Natural killer cell (primary cell): ENCODE measurements at regions not wholly inside any gene's neighbourhood (a gene's known extent, or its start where the extent isn't known, plus 50 kb on each side); places are given as distances from the start of the nearest gene placed in this dataset.

Experiments
- ATAC-seq, 3 donors: fragments of 150-1000 bp in 2 of 3; fragments of 200-7000 bp in 1 of 3; cut with Tn5 transposase; 1 replicate in 1 of 3; 2 replicates in 2 of 3; pipeline ENCODE4 v1.10.0; 2021; ENCODE audit warnings: mild to moderate bottlenecking in 2 of 3, moderate library complexity in 2 of 3
- DNase-seq, 2 donors: peaks; one replicate each; pipeline versions ENCODE4 v3.0.0 to v3.0.0-alpha.2; 2013 to 2021; ENCODE audit warnings: mixed read lengths in 1 of 2
- H3K27ac ChIP-seq: one replicate; pipeline ENCODE4 v1.5.1; 2013; ENCODE audit warnings: mild to moderate bottlenecking, low read length
- H3K27me3 ChIP-seq: one replicate; pipeline ENCODE4 v1.6.1; 2013; ENCODE audit warnings: low read length; ENCODE audit not compliant: control insufficient read depth, insufficient read depth
- H3K36me3 ChIP-seq: one replicate; pipeline ENCODE4 v1.6.1; 2013; ENCODE audit warnings: low read length; ENCODE audit not compliant: control insufficient read depth, insufficient read depth
- H3K4me1 ChIP-seq: one replicate; pipeline ENCODE4 v1.6.1; 2013; ENCODE audit warnings: low read length; ENCODE audit not compliant: control insufficient read depth, insufficient read depth
- H3K4me3 ChIP-seq: one replicate; pipeline ENCODE4 v1.5.1; 2013; ENCODE audit warnings: low read length
- H3K9me3 ChIP-seq: one replicate; pipeline ENCODE4 v1.6.1; 2013; ENCODE audit warnings: low read length; ENCODE audit not compliant: control insufficient read depth, insufficient read depth
- H3K27ac Mint-ChIP-seq, 2 donors: one replicate each; pipeline ENCODE4 v1.8.0; 2022; ENCODE audit warnings: mild to moderate bottlenecking in 2 of 2, mixed read lengths in 2 of 2, moderate library complexity in 1 of 2
- H3K27me3 Mint-ChIP-seq, 2 donors: one replicate each; pipeline ENCODE4 v1.8.0; 2022; ENCODE audit warnings: low read depth in 2 of 2, mixed read lengths in 2 of 2
- H3K36me3 Mint-ChIP-seq: one replicate; pipeline ENCODE4 v1.8.0; 2022; ENCODE audit warnings: mixed read lengths
- H3K4me1 Mint-ChIP-seq, 2 donors: one replicate each; pipeline ENCODE4 v1.8.0; 2022; ENCODE audit warnings: mixed read lengths in 2 of 2
- H3K4me3 Mint-ChIP-seq: one replicate; pipeline ENCODE4 v1.8.0; 2022; ENCODE audit warnings: mild to moderate bottlenecking, moderate library complexity, mixed read lengths
- H3K9me3 Mint-ChIP-seq, 2 donors: one replicate each; pipeline ENCODE4 v1.8.0; 2022; ENCODE audit warnings: mixed read lengths in 2 of 2
- WGBS: methylation state at CpG from one replicate; pipeline ENCODE4 v1.1.7; 2013; ENCODE audit warnings: missing lambda C conversion rate; ENCODE audit not compliant: insufficient coverage; 5-methylcytosine and 5-hydroxymethylcytosine counted together
- intact Hi-C: fragments of 100-400 bp; cut with micrococcal nuclease; formaldehyde crosslinking; loops from one replicate; pipeline ENCODE4 v1.14.2; 2022
- TF ChIP-seq, protein P1 (sequence below): fragments of 200-600 bp; IDR thresholded peaks from one replicate; pipeline ENCODE4 v1.8.0; 2022; ENCODE audit warnings: antibody characterized with exemption

DNA sequence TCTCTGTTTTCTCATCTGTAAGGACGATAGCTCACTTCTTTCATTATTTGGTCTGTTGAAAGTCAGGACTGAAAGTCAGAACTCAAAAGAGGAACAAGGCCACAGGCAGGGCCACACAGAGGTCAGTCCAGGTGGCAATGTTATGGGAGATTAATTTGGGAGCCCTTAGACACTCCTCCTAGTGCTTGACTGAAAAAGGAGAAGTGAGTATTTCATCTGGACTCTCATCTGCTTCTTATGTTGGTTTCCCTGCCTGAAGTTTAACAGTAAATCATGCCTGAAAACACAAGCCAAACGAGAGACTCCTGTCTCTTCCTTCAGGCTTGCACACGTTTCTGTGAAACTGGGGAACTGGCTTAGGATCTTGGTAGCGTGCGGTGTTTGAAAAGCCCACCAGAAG lies 248.5 kb downstream of the BUB3 start:
- H3K27me3 Mint-ChIP-seq: peaks cover 6 to 9% of the 10 kb centered on the region in 2 donors
- Histone ChIP-seq H3K27ac (no peak overlapping the region), H3K4me3 (no peak overlapping the region), H3K4me1 (peaks cover 8% of the 10 kb centered on the region), H3K9me3 (no peaks in the 10 kb centered on the region), H3K36me3 (no peaks in the 10 kb centered on the region), H3K27me3 (no peaks in the 10 kb centered on the region)
- H3K4me3 Mint-ChIP-seq: no peak overlapping the region
- no peak for DNase-seq
- H3K9me3 Mint-ChIP-seq: peaks cover 6 to 8% of the 10 kb centered on the region in 2 donors
- ATAC-seq: no peak
- intact Hi-C loops: no loop called here
- H3K36me3 Mint-ChIP-seq: peaks cover 12% of the 10 kb centered on the region
- WGBS: 18% methylated on average over 5 of the region's 5 CpGs
- no peaks in the 10 kb centered on the region for H3K4me1 Mint-ChIP-seq
- TF ChIP-seq, protein P1, sequence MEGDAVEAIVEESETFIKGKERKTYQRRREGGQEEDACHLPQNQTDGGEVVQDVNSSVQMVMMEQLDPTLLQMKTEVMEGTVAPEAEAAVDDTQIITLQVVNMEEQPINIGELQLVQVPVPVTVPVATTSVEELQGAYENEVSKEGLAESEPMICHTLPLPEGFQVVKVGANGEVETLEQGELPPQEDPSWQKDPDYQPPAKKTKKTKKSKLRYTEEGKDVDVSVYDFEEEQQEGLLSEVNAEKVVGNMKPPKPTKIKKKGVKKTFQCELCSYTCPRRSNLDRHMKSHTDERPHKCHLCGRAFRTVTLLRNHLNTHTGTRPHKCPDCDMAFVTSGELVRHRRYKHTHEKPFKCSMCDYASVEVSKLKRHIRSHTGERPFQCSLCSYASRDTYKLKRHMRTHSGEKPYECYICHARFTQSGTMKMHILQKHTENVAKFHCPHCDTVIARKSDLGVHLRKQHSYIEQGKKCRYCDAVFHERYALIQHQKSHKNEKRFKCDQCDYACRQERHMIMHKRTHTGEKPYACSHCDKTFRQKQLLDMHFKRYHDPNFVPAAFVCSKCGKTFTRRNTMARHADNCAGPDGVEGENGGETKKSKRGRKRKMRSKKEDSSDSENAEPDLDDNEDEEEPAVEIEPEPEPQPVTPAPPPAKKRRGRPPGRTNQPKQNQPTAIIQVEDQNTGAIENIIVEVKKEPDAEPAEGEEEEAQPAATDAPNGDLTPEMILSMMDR: no peak
- no peak overlapping the region for H3K27ac Mint-ChIP-seq

DNA sequence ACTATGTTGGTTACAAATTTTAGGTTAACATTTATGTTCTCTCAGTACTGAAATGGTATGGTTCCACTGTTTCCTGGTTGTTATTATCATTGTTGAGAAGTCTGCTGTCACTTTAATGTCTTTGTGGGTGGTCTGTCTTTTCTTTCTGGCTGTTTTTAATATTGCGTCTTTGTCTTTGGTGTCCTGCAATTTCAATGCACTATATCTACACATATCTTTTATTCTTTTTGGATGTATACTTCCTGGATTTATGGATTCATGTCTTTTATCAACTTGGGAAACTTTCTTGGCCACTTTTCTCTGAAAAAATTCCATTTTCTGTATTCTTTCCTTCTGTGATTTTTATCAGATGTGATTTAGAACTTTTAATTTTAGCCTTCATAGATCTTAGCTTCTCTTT lies 250.2 kb downstream of the BUB3 start:
- Mint-ChIP-seq H3K27me3 (peaks cover 6 to 9% of the 10 kb centered on the region in 2 donors), H3K27ac (no peak overlapping the region), H3K4me1 (no peaks in the 10 kb centered on the region), H3K9me3 (peaks cover 6 to 8% of the 10 kb centered on the region in 2 donors), H3K36me3 (peaks cover 12% of the 10 kb centered on the region), H3K4me3 (no peak overlapping the region)
- Histone ChIP-seq H3K9me3 (no peaks in the 10 kb centered on the region), H3K4me3 (no peak overlapping the region), H3K36me3 (no peaks in the 10 kb centered on the region), H3K4me1 (peaks cover 8% of the 10 kb centered on the region), H3K27me3 (no peaks in the 10 kb centered on the region), H3K27ac (no peak overlapping the region)
- intact Hi-C loops: no loop called here
- WGBS: no CpG with 5 or more reads among the region's 1 CpG
- DNase-seq: no peak
- no peak for ATAC-seq
- TF ChIP-seq, protein P1: no peak

DNA sequence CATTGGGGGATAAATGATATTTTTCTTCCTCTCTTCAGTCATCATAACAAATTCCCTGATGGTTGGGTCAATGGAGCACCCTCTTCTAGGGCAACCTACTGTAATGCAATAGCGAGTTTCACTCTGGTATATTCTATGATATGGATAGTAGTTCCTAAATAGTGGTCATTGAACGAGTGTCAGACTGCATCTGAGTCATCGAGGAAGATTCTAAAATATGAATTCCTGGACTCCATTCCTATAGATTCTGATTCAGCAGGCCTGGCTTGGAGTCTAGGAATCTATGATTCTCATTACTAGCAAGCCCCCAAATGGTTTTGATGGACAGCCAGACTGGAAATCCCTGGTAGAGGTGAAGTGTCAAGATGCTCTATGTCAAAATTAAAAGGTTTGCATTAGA lies 254.5 kb downstream of the BUB3 start:
- H3K27ac Mint-ChIP-seq: no peak overlapping the region
- no peak overlapping the region for H3K27ac ChIP-seq
- H3K27me3 Mint-ChIP-seq: peaks cover 9 to 20% of the 10 kb centered on the region in 2 donors
- H3K36me3 ChIP-seq: no peaks in the 10 kb centered on the region
- TF ChIP-seq, protein P1: no peak
- peaks cover 6 to 8% of the 10 kb centered on the region in 2 donors for H3K9me3 Mint-ChIP-seq
- intact Hi-C loops: no loop called here
- no peaks in the 10 kb centered on the region for H3K27me3 ChIP-seq
- H3K4me1 ChIP-seq: no peaks in the 10 kb centered on the region
- no peak for ATAC-seq
- peaks cover 12% of the 10 kb centered on the region for H3K36me3 Mint-ChIP-seq
- WGBS: 87% methylated on average over 3 of the region's 3 CpGs
- H3K4me3 ChIP-seq: no peak overlapping the region
- H3K4me3 Mint-ChIP-seq: no peak overlapping the region
- DNase-seq: no peak
- no peaks in the 10 kb centered on the region for H3K9me3 ChIP-seq
- no peaks in the 10 kb centered on the region for H3K4me1 Mint-ChIP-seq

DNA sequence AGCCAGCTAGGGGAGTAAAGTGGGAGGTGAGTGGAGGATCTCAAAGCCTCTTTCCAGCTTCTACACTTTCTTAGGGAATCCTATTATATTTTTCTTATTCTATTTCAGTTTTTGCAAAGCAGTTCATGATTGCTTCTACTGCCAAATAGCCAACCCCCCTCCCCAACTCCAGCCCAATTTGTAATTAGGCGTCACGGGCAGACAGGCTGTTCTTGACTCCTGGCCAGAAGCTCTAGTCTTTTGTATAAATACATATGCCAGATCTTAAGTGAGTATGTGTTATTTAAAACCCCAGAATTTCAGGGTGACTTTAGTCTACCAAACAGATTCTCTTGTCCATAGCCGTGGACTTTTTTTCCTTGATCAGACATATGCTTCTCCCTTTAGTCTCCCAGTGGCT lies 255.2 kb downstream of the BUB3 start:
- WGBS: 93% methylated on average over 1 of the region's 3 CpGs
- DNase-seq: no peak
- intact Hi-C loops: no loop called here
- Mint-ChIP-seq H3K27ac (no peak overlapping the region), H3K9me3 (peaks cover 4 to 6% of the 10 kb centered on the region in 2 donors), H3K4me3 (no peak overlapping the region), H3K4me1 (no peaks in the 10 kb centered on the region), H3K27me3 (peaks cover 9 to 20% of the 10 kb centered on the region in 2 donors), H3K36me3 (peaks cover 9% of the 10 kb centered on the region)
- Histone ChIP-seq H3K36me3 (no peaks in the 10 kb centered on the region), H3K4me3 (no peak overlapping the region), H3K27me3 (no peaks in the 10 kb centered on the region), H3K9me3 (no peaks in the 10 kb centered on the region), H3K27ac (no peak overlapping the region), H3K4me1 (no peaks in the 10 kb centered on the region)
- TF ChIP-seq, protein P1: no peak
- ATAC-seq: no peak
